ENCODE measurements at regions not wholly inside any gene's neighbourhood (a gene's known extent, or its start where the extent isn't known, plus 50 kb on each side); places are given as distances from the start of the nearest gene placed in this dataset.

DNA sequence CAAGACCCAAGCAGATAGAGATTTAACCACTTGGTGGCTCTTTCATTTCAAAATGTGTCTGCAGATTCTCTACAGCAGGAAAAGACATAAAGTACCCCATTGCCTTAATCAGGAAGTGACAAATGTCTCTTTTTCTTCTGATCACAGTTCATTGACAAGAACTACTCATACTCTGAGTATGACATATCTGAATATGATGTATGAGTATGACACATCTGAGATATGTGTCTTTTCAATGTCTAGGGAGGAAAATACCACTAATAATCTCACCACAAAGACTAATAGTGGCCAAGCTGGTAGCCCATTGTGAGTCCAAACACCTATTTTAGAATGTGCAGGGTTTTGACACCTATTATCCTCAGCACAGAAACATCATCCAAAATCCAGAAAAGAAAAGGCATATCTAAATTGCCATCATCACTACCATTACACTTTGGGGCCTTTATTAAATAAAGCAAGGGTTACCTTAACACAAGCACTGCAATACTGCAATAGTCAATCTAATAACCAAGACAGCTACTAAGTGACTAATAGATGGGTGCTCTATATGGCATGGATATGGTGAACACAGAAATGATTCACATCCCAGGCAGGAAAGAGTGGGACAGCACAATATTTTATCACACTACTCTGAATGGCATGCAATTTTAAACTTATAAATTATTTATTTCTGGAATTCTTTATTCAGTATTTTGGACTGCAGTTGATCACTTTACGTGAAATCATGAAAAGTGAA is 243.7 kb upstream of the FAR2 start:
- 78% methylated on average over 1 of the region's 1 CpG for WGBS
- no peak overlapping the region for H3K4me3 ChIP-seq
- no peaks in the 10 kb centered on the region for H3K27me3 ChIP-seq (replicated peaks; ENCODE audit: insufficient read depth)
- TF ChIP-seq POLR2AphosphoS5 (IDR thresholded peaks at IDR 0.05) = no peak
- TF ChIP-seq POLR2A (IDR thresholded peaks at IDR 0.05) = no peak
- TF ChIP-seq, protein P1, sequence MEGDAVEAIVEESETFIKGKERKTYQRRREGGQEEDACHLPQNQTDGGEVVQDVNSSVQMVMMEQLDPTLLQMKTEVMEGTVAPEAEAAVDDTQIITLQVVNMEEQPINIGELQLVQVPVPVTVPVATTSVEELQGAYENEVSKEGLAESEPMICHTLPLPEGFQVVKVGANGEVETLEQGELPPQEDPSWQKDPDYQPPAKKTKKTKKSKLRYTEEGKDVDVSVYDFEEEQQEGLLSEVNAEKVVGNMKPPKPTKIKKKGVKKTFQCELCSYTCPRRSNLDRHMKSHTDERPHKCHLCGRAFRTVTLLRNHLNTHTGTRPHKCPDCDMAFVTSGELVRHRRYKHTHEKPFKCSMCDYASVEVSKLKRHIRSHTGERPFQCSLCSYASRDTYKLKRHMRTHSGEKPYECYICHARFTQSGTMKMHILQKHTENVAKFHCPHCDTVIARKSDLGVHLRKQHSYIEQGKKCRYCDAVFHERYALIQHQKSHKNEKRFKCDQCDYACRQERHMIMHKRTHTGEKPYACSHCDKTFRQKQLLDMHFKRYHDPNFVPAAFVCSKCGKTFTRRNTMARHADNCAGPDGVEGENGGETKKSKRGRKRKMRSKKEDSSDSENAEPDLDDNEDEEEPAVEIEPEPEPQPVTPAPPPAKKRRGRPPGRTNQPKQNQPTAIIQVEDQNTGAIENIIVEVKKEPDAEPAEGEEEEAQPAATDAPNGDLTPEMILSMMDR (IDR thresholded peaks at IDR 0.05) = no peak
- DNase-seq (ENCODE audit: low spot score) = no peak
- H3K36me3 ChIP-seq = no peaks in the 10 kb centered on the region
- intact Hi-C loops (cut with DNase I) = no loop called here
- H3K4me1 ChIP-seq (replicated peaks) = no peaks in the 10 kb centered on the region
- no peaks in the 10 kb centered on the region for H3K9me3 ChIP-seq
- H3K27ac ChIP-seq = no peak overlapping the region

DNA sequence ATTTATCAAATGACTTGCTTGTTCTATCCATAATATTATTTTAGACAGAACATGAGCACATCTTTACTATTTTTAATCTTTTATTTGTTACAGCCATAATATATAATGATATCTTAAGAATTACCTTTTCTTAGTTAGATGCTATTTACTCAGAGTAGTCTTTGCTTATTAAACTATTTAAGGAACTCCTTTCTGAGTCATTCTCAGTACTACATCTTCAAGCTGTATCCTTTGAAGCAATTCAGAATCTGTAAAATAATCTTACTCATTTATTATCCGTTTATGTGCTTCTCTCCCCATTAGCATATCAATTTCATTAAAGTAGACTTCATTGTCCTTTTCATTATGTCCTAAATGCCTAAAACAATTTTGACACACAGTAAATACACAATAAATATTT is 240.4 kb upstream of the FAR2 start:
- intact Hi-C loops (cut with DNase I) = no loop called here
- no peak for TF ChIP-seq POLR2A (IDR thresholded peaks at IDR 0.05)
- Histone ChIP-seq H3K27ac (no peak overlapping the region), H3K36me3 (no peaks in the 10 kb centered on the region), H3K4me1 (replicated peaks) (no peaks in the 10 kb centered on the region), H3K27me3 (replicated peaks; ENCODE audit: insufficient read depth) (no peaks in the 10 kb centered on the region), H3K4me3 (no peak overlapping the region), H3K9me3 (no peaks in the 10 kb centered on the region)
- 68% methylated on average over 1 of the region's 1 CpG for WGBS
- DNase-seq (ENCODE audit: low spot score) = no peak

DNA sequence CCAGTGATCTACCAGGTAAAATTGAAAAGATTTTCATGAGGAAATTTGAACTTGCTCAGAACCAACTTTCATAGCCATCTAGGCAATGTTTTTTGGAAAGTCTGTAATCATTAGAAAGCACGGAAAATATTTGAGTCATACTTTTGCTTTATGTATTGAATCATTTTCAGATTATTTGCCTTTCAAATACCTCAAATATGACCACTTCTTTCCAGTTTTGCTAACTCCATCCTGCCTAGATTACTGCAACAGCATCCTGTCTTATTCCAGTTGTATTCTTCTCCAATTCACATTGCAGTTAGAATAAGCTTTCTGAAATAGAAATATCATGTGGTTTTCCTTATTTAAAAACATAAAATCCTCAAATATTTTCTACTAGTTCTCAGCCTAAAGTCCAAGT is 239.8 kb upstream of the FAR2 start:
- no peaks in the 10 kb centered on the region for H3K36me3 ChIP-seq
- no peaks in the 10 kb centered on the region for H3K4me1 ChIP-seq (replicated peaks)
- no peaks in the 10 kb centered on the region for H3K9me3 ChIP-seq
- WGBS = 88% methylated on average over 1 of the region's 1 CpG
- DNase-seq (ENCODE audit: low spot score) = no peak
- H3K27ac ChIP-seq = no peak overlapping the region
- TF ChIP-seq POLR2A (IDR thresholded peaks at IDR 0.05) (no peak), POLR2AphosphoS5 (IDR thresholded peaks at IDR 0.05) (no peak)
- TF ChIP-seq, protein P1 (IDR thresholded peaks at IDR 0.05) = no peak
- H3K4me3 ChIP-seq = no peak overlapping the region
- intact Hi-C loops (cut with DNase I) = no loop called here
- H3K27me3 ChIP-seq (replicated peaks; ENCODE audit: insufficient read depth) = no peaks in the 10 kb centered on the region

DNA sequence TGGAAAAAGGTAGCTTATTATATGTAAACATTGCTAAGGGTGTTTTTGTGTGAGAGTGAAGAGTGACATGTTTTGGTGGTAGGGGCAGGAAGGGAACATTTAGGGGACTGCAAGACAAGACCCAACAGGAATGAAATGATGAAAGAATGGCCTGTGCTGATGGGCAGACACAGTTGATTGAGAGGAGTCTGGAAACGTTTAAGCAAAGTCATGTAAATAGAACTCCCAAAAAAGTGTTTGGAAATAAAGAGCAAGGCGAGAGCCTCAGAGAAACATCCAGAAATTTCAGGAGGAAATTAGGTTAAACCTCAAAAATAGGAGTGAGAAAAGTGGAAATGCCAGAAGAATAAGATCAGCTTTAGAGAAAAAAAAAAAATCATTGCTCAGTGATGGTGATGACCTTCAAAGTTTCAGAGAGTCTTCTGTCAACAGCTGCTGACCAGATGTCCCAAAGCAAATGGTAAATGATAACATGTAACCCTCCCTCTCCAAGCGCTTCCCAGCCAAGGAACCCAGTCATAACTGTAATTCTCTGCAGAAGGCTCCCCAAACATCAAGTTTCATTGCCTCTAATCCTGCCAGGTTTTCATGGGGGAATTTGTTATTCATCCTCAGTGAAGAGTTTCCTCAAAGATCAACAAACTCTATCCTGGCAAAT is 223.2 kb upstream of the FAR2 start:
- Histone ChIP-seq H3K4me3 (no peak overlapping the region), H3K9me3 (no peaks in the 10 kb centered on the region), H3K27me3 (replicated peaks; ENCODE audit: insufficient read depth) (no peaks in the 10 kb centered on the region), H3K36me3 (no peaks in the 10 kb centered on the region), H3K27ac (no peak overlapping the region), H3K4me1 (replicated peaks) (no peaks in the 10 kb centered on the region)
- WGBS = 65% methylated on average over 3 of the region's 3 CpGs
- intact Hi-C loops (cut with DNase I) = no loop called here
- TF ChIP-seq POLR2A (IDR thresholded peaks at IDR 0.05) (no peak), POLR2AphosphoS5 (IDR thresholded peaks at IDR 0.05) (no peak)
- TF ChIP-seq, protein P1 (IDR thresholded peaks at IDR 0.05) = no peak
- DNase-seq (ENCODE audit: low spot score) = no peak

DNA sequence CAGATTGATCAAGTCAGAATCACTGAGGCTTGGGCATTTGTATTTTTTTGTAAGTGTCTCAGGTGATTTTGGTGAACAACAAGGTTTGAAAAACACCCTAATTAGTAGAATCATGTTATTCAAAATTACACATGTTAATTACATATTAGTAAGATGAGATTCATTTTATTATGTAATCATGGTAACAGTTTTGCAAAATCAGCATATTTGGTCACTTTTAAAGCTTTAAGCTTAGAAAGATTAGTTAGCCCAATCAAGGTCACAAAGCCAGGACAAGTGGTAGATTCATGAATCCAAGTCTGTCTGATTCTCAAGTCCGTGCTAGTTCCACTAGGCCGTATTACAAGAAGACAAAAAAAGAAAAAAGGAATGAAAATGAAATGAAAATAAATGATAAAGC is 218.4 kb upstream of the FAR2 start:
- no peaks in the 10 kb centered on the region for H3K36me3 ChIP-seq
- H3K4me1 ChIP-seq (replicated peaks) = no peaks in the 10 kb centered on the region
- H3K27ac ChIP-seq = no peak overlapping the region
- DNase-seq (ENCODE audit: low spot score) = no peak
- intact Hi-C loops (cut with DNase I) = no loop called here
- no peaks in the 10 kb centered on the region for H3K27me3 ChIP-seq (replicated peaks; ENCODE audit: insufficient read depth)
- TF ChIP-seq, protein P1 (IDR thresholded peaks at IDR 0.05) = no peak
- no peak for TF ChIP-seq POLR2AphosphoS5 (IDR thresholded peaks at IDR 0.05)
- TF ChIP-seq POLR2A (IDR thresholded peaks at IDR 0.05) = no peak
- 97% methylated on average over 2 of the region's 2 CpGs for WGBS
- no peak overlapping the region for H3K4me3 ChIP-seq
- no peaks in the 10 kb centered on the region for H3K9me3 ChIP-seq

Measured in prostate gland (tissue), 2 donors.